ENCODE measurements at regions not wholly inside any gene's neighbourhood (a gene's known extent, or its start where the extent isn't known, plus 50 kb on each side); places are given as distances from the start of the nearest gene placed in this dataset.

DNA sequence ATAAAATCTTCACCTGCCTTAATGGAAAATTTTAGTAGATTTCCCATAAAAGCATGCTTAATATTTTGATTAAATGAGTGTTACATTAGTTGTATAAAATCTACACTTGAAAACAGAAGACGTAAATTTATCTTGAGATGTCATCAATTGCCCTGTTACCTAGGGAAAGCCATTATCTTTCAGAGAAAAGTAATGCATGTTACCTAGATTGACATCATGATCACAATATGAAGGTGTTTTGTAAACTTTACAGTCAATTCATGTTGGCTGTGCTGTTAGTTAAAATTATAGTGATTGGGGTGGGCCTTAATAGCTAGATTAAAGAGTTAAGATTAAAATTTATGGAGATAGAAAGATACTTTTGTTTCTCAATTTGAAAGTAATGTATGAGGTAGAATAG is 293.2 kb upstream of the PCDH18 start:
- TF ChIP-seq, protein P1, sequence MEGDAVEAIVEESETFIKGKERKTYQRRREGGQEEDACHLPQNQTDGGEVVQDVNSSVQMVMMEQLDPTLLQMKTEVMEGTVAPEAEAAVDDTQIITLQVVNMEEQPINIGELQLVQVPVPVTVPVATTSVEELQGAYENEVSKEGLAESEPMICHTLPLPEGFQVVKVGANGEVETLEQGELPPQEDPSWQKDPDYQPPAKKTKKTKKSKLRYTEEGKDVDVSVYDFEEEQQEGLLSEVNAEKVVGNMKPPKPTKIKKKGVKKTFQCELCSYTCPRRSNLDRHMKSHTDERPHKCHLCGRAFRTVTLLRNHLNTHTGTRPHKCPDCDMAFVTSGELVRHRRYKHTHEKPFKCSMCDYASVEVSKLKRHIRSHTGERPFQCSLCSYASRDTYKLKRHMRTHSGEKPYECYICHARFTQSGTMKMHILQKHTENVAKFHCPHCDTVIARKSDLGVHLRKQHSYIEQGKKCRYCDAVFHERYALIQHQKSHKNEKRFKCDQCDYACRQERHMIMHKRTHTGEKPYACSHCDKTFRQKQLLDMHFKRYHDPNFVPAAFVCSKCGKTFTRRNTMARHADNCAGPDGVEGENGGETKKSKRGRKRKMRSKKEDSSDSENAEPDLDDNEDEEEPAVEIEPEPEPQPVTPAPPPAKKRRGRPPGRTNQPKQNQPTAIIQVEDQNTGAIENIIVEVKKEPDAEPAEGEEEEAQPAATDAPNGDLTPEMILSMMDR (IDR thresholded peaks at IDR 0.05) = no peak
- no peak for TF ChIP-seq POLR2A (IDR thresholded peaks at IDR 0.05)
